VCaP (cell line): ENCODE measurements at regions not wholly inside any gene's neighbourhood (a gene's known extent, or its start where the extent isn't known, plus 50 kb on each side); places are given as distances from the start of the nearest gene placed in this dataset.

Experiments used
- H3K27ac ChIP-seq: fragments of 450-650 bp; 2 replicates; pipeline ENCODE4 v1.5.1; 2017
- CTCF ChIP-seq: fragments of 450-650 bp; conservative IDR thresholded peaks from 2 replicates; pipeline ENCODE4 v1.5.1; 2017; ENCODE audit warnings: mild to moderate bottlenecking, moderate library complexity

DNA sequence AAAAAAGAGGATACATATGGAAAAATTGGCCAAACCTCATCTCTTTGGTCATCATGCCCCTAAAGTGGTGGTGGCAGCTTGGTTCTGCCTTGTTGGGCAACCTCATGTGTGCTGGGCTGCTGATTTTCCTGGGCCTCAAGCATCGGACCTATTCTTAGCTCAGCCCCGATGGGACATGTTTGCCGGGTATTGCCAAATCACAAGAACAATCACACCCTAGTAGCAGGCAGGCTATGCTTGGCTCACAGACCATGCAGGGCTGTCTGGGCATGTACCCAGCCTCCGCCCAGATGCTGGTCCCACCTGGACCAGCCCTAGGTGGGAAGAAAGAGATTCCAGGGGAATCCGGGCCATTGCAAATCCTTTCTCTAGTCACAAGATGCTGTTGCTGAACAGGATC, 189.4 kb upstream of the FGGY start:
- no peak overlapping the region for H3K27ac ChIP-seq
- no peak for TF ChIP-seq CTCF

GRCh38 chr1:59107916-59108315, 189.0 kb upstream of the FGGY start:
- no peak overlapping the region for H3K27ac ChIP-seq
- TF ChIP-seq CTCF: no peak

- no peak overlapping the region for H3K27ac ChIP-seq
- no peak for TF ChIP-seq CTCF
These were observed 188.2 kb upstream of the FGGY start for GRCh38 chr1:59108481-59109317.

GRCh38 chr1:59110271-59110670, 186.6 kb upstream of the FGGY start:
- no peak for TF ChIP-seq CTCF
- no peak overlapping the region for H3K27ac ChIP-seq

GRCh38 chr1:59113876-59114457, 182.9 kb upstream of the FGGY start:
- no peak for TF ChIP-seq CTCF
- H3K27ac ChIP-seq: peak overlapping the region; percentile 53; the same call in 1 of the 2 replicates

- peak overlapping the region; percentile 53 for H3K27ac ChIP-seq
- no peak for TF ChIP-seq CTCF
These were observed 181.0 kb upstream of the FGGY start for GRCh38 chr1:59115865-59116264.

GRCh38 chr1:59116920-59117542, 179.9 kb upstream of the FGGY start:
- TF ChIP-seq CTCF: no peak
- H3K27ac ChIP-seq: peak overlapping the region; percentile 53; the same call in 1 of the 2 replicates
